ENCODE measurements at regions not wholly inside any gene's neighbourhood (a gene's known extent, or its start where the extent isn't known, plus 50 kb on each side); places are given as distances from the start of the nearest gene placed in this dataset.

DNA sequence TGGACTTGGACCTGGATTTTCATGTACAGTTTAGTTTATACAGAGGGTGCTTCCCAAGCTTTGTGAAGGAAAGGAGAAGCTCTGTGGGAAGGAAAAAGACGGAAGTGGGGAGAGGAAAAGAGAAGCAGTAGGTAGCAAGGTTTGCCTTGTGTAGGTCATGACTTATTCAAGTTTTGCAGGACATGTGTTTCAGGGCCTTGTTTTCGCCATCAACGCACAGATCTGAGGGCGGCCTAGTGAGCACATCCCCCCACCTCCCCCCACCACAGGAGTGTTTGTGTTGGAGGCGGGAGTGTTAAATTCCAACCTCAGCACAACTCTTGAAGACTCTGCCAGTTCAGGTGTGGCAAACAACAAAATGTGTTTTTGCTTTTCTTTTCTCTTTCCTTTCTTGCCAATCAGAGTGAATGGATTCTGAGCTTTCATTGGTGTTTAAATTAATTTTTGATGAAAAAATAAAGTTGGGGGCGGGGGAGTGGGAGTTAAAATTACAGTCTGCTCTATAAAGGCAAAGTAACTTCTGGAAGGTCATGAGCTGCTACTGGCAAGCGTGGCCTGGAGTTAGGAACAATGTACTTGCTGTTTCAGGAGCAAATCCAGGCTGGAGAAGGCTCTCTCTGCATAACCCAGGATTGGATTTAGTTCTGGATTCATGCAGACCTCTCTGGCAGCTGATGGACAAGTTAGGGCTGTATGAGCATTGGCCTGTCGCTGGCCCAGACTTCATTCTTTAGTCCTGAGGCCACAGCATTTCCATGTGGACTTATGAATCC lies 338.5 kb downstream of the CD83 start:
- Histone ChIP-seq H3K9me3 (no peaks in the 10 kb centered on the region), H3K36me3 (no peaks in the 10 kb centered on the region), H3K4me1 (peaks cover 0 to 27% (median 0%) of the 10 kb centered on the region in 4 donors), H3K4me3 (no peak overlapping the region), H3K27me3 (no peaks in the 10 kb centered on the region), H3K27ac (no peak overlapping the region)
- intact Hi-C loops (cut with DNase I; ENCODE audit: low total_unique reads) (no loop called here), in situ Hi-C loops (cut with MboI; ENCODE audit: low pct_ligation_motif_present in 1 of 4, low pct_unique_long_range_greater_than_20kb in 1 of 4, low sequenced_read_pairs in 3 of 4) (no loop called here)
- no peak for TF ChIP-seq POLR2A (IDR thresholded peaks at IDR 0.05)
- DNase-seq, result no peak
- WGBS, 2 donors (ENCODE audit: low coverage in 1 of 2), result 84 to 88% methylated on average over 3 to 8 of the region's 8 CpGs

DNA sequence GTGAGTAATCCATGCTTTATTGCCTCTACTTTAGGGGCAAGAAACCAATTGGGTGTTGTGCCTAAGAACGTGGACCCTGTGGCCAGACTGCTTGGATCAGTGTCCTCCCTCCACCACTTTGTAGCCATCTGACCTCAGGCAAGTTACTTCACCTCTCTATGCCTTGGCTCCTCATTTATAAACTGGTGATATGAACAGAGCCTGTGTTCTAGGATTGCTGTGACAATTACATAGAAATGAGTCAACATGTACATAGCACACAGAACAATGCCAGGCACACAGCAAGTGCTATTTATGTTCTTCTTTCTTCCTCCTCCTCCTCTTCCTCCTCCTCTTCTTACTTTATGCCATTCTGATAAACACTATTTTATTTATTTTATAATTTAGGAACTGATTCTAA lies 339.4 kb downstream of the CD83 start:
- H3K4me1 ChIP-seq, result peaks cover 0 to 27% (median 0%) of the 10 kb centered on the region in 4 donors
- H3K36me3 ChIP-seq, result no peaks in the 10 kb centered on the region
- no peaks in the 10 kb centered on the region for H3K9me3 ChIP-seq
- TF ChIP-seq POLR2A (IDR thresholded peaks at IDR 0.05), result no peak
- H3K27ac ChIP-seq, result no peak overlapping the region
- no peaks in the 10 kb centered on the region for H3K27me3 ChIP-seq
- DNase-seq, result no peak
- no peak overlapping the region for H3K4me3 ChIP-seq
- WGBS, 2 donors (ENCODE audit: low coverage in 1 of 2), result 73 to 88% methylated on average over 1 of the region's 1 CpG
- in situ Hi-C loops (cut with MboI; ENCODE audit: low pct_ligation_motif_present in 1 of 4, low pct_unique_long_range_greater_than_20kb in 1 of 4, low sequenced_read_pairs in 3 of 4), result no loop called here
- intact Hi-C loops (cut with DNase I; ENCODE audit: low total_unique reads), result no loop called here

DNA sequence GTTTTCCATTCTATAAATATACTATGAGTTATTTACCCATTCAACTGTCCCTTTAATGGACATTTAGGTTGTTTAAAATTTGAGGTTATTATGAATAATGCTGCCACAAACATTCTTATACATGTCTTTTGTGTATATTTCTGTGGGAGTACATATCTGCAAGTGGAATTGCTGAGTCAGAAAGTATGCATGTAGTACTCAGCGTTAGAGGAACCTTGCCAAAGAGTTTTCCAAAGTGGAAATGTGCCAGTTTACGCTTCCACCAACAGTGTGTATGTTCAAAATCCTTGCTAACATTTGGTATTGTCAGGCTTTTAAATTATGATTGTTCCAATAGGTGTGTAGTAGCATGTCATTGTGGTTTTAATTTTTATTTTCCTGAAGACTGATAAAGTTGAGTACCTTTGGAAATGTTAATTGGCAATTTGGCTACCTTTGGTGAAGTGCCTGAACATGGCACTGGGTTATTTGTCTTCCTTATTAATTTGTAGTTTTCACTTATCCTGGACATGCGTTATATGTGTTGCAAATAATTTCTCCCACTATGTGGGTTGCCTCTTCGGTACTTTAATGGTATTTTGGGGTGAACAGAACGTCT lies 341.2 kb downstream of the CD83 start:
- H3K27ac ChIP-seq, result no peak overlapping the region
- in situ Hi-C loops (cut with MboI; ENCODE audit: low pct_ligation_motif_present in 1 of 4, low pct_unique_long_range_greater_than_20kb in 1 of 4, low sequenced_read_pairs in 3 of 4), result no loop called here
- intact Hi-C loops (cut with DNase I; ENCODE audit: low total_unique reads), result no loop called here
- H3K36me3 ChIP-seq, result no peaks in the 10 kb centered on the region
- no peak overlapping the region for H3K4me3 ChIP-seq
- WGBS, 2 donors (ENCODE audit: low coverage in 1 of 2), result 74 to 76% methylated on average over 5 of the region's 5 CpGs
- no peak for TF ChIP-seq POLR2AphosphoS5 (IDR thresholded peaks at IDR 0.05)
- TF ChIP-seq EP300 (IDR thresholded peaks at IDR 0.05; ENCODE audit: low read depth), result no peak
- TF ChIP-seq, protein P1, sequence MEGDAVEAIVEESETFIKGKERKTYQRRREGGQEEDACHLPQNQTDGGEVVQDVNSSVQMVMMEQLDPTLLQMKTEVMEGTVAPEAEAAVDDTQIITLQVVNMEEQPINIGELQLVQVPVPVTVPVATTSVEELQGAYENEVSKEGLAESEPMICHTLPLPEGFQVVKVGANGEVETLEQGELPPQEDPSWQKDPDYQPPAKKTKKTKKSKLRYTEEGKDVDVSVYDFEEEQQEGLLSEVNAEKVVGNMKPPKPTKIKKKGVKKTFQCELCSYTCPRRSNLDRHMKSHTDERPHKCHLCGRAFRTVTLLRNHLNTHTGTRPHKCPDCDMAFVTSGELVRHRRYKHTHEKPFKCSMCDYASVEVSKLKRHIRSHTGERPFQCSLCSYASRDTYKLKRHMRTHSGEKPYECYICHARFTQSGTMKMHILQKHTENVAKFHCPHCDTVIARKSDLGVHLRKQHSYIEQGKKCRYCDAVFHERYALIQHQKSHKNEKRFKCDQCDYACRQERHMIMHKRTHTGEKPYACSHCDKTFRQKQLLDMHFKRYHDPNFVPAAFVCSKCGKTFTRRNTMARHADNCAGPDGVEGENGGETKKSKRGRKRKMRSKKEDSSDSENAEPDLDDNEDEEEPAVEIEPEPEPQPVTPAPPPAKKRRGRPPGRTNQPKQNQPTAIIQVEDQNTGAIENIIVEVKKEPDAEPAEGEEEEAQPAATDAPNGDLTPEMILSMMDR (IDR thresholded peaks at IDR 0.05), result no peak
- no peak for TF ChIP-seq POLR2A (IDR thresholded peaks at IDR 0.05)
- DNase-seq, result no peak
- no peaks in the 10 kb centered on the region for H3K27me3 ChIP-seq
- H3K4me1 ChIP-seq, result peaks cover 0 to 19% (median 0%) of the 10 kb centered on the region in 4 donors
- no peaks in the 10 kb centered on the region for H3K9me3 ChIP-seq

DNA sequence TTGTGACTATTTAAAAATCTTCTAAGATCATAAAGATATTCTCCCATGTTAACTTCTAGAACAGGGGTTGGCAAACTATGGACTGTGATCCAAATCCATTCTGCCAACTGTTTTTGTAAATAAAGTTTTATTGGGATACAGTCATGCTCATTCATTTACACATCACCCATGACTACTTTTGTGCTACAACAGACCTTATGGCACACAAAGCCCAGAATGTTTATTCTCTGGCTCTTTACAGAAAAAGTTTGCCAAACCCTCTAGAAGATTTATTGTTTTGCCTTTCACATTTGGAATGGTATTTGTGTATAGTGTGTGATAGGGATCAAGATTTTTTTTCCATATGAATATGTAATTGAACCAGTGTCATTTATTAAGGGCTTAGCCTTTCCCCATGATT lies 341.7 kb downstream of the CD83 start:
- in situ Hi-C loops (cut with MboI; ENCODE audit: low pct_ligation_motif_present in 1 of 4, low pct_unique_long_range_greater_than_20kb in 1 of 4, low sequenced_read_pairs in 3 of 4), result no loop called here

DNA sequence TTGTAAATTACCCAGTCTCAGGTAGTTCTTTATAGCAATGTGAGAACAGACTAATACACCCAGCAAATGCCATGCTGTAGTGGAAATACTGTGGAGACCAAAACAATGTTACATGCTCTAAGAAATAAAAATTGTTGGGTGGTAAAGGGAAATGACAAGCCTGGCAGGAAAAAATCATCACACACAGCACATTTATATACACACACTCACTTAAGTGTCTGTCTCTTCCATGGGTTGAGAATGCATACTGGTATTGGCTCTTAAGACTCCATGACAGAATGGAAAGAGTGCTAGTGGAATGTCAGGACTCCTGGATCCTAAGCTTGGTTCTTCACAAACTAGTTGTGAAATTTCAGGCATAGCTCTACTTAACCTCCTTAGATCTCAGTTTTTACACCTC lies 343.0 kb downstream of the CD83 start:
- H3K27ac ChIP-seq, result no peak overlapping the region
- intact Hi-C loops (cut with DNase I; ENCODE audit: low total_unique reads) (no loop called here), in situ Hi-C loops (cut with MboI; ENCODE audit: low pct_ligation_motif_present in 1 of 4, low pct_unique_long_range_greater_than_20kb in 1 of 4, low sequenced_read_pairs in 3 of 4) (no loop called here)
- no peaks in the 10 kb centered on the region for H3K27me3 ChIP-seq
- DNase-seq, result no peak
- no peak for TF ChIP-seq POLR2AphosphoS5 (IDR thresholded peaks at IDR 0.05)
- TF ChIP-seq, protein P1 (IDR thresholded peaks at IDR 0.05), result no peak
- TF ChIP-seq EP300 (IDR thresholded peaks at IDR 0.05; ENCODE audit: low read depth), result no peak
- no peak for TF ChIP-seq POLR2A (IDR thresholded peaks at IDR 0.05)
- no peak overlapping the region for H3K4me3 ChIP-seq
- no peaks in the 10 kb centered on the region for H3K9me3 ChIP-seq
- H3K36me3 ChIP-seq, result no peaks in the 10 kb centered on the region
- peaks cover 0 to 3% (median 0%) of the 10 kb centered on the region in 4 donors for H3K4me1 ChIP-seq

More for the DNA sequence above, 341.7 kb downstream of the CD83 start:
- intact Hi-C loops (cut with DNase I; ENCODE audit: low total_unique reads), result no loop called here
- Histone ChIP-seq H3K9me3 (no peaks in the 10 kb centered on the region), H3K27me3 (no peaks in the 10 kb centered on the region), H3K27ac (no peak overlapping the region), H3K36me3 (no peaks in the 10 kb centered on the region), H3K4me3 (no peak overlapping the region), H3K4me1 (peaks cover 0 to 15% (median 0%) of the 10 kb centered on the region in 4 donors)
- no peak for TF ChIP-seq POLR2A (IDR thresholded peaks at IDR 0.05)
- no peak for TF ChIP-seq EP300 (IDR thresholded peaks at IDR 0.05; ENCODE audit: low read depth)
- no peak for TF ChIP-seq POLR2AphosphoS5 (IDR thresholded peaks at IDR 0.05)
- TF ChIP-seq, protein P1 (IDR thresholded peaks at IDR 0.05), result no peak
- no peak for DNase-seq
